GM12872 (cell line): ENCODE measurements at regions not wholly inside any gene's neighbourhood (a gene's known extent, or its start where the extent isn't known, plus 50 kb on each side); places are given as distances from the start of the nearest gene placed in this dataset.

Experiments
- TF ChIP-seq, protein P1 (sequence below): IDR thresholded peaks from 3 replicates; pipeline ENCODE4 v1.5.1; 2011; ENCODE audit warnings: low read depth, mild to moderate bottlenecking, low read length, moderate library complexity; ENCODE audit not compliant: insufficient read depth

DNA sequence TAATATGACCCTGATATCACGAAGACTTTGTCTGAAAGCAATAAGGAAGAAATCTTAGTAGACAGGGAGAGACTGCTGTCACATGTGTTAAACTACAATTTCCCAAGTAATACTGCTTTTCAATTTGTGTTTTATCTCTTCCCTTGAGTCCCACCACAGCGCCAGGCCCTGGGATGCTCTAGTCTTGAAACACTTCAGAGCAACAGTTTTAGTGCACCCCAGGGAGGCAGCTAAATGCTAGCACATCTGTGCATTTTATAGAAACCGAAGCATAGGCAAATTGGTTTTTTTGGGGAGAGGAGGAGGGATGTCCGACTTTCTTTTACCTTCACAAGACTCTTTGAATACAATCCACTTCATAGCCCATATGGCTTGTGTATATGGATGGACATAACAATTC lies 550.0 kb upstream of the SYT4 start:
- TF ChIP-seq, protein P1, sequence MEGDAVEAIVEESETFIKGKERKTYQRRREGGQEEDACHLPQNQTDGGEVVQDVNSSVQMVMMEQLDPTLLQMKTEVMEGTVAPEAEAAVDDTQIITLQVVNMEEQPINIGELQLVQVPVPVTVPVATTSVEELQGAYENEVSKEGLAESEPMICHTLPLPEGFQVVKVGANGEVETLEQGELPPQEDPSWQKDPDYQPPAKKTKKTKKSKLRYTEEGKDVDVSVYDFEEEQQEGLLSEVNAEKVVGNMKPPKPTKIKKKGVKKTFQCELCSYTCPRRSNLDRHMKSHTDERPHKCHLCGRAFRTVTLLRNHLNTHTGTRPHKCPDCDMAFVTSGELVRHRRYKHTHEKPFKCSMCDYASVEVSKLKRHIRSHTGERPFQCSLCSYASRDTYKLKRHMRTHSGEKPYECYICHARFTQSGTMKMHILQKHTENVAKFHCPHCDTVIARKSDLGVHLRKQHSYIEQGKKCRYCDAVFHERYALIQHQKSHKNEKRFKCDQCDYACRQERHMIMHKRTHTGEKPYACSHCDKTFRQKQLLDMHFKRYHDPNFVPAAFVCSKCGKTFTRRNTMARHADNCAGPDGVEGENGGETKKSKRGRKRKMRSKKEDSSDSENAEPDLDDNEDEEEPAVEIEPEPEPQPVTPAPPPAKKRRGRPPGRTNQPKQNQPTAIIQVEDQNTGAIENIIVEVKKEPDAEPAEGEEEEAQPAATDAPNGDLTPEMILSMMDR: no peak

DNA sequence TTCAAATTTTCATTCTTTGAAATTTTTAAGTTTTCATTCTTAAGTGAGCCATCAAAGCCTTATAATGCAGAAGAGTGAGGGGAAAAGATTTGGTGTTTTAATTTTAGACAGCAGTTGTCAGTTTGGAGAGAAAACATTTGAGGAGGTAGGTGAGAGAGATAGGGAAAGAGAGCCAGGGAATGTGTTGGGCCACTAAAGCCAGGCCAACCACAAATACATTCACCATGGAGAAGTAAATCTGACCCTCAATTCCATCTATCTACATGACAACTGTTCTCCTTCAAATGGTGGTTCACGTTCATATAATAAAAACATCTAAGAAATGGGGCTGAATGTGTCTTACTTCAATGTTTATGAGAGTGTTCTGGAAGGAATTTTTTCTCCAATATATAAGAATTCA lies 553.0 kb upstream of the SYT4 start:
- TF ChIP-seq, protein P1: no peak

DNA sequence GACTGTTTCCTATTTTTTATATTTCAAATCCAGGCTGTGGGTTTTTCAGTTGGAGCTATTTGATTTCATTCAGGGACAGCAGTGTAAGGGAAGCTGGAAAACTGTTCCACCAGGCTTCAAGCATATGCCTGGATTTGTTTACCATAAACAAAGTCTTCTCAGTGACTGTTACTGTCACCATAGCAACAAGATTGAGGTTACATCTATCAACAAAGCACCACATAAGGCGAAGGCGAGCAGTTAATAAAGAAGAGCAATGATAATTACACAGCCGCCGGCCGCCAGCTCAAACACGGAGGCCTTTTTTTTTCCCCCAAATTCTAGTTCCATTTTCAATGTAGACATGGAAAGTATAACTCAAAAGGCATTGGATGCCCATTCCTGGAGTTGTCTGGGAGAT lies 553.7 kb upstream of the SYT4 start:
- TF ChIP-seq, protein P1: no peak

DNA sequence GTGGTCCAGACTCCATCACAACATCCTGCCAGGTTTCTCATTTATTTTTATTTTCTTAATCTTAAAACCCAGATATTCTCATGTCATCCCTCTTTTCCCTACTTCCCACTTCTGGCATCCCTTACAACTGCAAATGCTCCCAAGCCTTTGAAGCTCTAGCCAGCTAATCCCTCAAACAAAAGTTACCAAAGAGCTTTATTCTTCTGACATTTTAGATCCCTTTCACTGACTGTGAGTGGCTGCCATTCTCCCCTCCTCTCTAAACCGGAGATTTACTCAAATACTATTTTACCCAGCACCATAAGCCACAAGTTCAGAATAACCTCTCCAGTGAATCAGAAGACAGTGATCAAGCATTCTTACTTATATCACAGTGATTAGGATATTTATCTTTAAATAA lies 569.0 kb upstream of the SYT4 start:
- TF ChIP-seq, protein P1: no peak

DNA sequence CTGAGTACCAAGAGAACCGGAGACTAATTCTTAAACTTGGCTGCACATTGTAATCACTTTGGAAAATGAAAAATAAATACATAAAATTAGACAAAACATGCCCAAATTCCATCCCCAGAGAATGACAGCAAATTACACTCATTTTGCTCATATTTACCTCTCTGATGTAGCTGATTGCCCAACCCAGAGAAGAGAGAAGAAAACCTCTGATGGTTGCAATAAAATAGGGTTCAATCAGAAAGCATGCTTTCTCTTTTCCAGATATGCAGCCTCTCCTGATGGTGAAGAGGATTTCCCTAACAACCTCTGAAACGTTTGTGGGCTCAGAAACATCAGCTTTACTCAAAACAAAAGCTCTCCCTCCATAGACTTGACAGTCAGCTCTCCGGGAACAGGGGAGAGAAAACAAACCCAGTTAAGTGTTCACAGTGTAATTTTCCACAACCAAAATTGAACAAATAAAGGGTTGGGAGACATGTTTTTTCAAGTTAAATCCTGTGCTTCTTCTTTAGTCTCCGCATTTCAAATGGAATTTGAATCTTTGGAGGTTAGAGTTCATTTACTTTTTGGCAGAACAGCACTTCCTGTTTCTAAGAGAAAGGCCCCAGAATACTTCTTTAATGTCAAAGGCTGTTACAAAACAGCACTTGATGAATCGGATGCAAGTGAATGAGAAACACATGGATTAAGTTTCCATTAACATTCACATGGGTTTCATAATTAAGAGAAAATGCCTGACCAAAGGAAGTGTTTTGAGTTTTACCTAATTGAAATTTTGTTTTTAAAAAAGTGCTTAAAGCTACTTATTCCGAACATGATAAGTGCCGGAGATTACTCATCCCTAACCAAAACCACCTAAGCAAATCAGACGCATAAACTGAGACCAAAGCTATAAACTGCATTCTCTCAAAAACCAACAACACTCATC lies 570.1 kb upstream of the SYT4 start:
- TF ChIP-seq, protein P1: no peak

DNA sequence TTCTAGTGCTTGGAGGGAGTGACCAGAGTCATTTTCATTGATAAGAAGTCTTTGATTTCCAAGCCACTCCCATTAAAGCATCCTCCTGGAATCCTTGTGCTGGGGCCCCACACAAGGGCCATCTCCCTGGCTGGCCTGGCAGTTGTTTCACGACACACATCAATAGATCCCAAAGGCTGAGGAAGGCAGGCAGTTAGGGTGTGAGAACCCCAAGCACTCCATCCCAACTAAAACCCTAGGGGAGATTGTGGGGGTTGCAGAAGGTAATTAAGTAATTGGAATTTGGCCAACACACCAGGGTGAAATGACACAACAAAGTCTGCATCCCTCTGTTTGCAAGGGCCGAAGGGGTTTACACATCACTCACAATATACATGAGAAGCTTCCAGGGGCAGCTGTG lies 578.1 kb upstream of the SYT4 start:
- TF ChIP-seq, protein P1: no peak

DNA sequence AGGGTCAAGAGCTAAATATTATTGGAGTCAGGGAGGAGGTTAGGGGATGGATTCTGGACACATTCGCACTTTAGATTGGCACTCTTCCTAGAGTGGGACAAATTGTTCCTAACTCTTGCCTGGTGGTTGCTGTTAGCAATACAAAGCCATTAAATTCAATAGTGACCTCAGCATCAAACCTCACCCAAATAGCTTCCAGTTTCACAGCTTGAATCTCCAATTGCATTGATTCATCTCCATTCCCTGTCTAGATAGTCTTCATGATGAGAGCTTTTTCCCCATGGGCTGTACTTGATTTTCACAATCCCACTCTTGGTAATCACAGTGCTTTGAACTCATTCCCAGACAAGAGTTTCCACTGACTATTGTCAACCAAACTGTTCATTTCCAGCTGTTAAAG lies 585.9 kb upstream of the SYT4 start:
- TF ChIP-seq, protein P1: no peak
